Heart left ventricle (tissue), 16 donors: ENCODE measurements at regions not wholly inside any gene's neighbourhood (a gene's known extent, or its start where the extent isn't known, plus 50 kb on each side); places are given as distances from the start of the nearest gene placed in this dataset.
A peak's percentile ranks its signal among the peaks of the same experiment; 100 is the strongest.

Experiments used
- ATAC-seq, 4 donors: fragments of 200-7000 bp; cut with Tn5 transposase; one replicate each; pipeline ENCODE4 v1.9.1; 2020 to 2022; ENCODE audit warnings: moderate library complexity in 4 of 4, mild to moderate bottlenecking in 3 of 4, moderate number of reproducible peaks in 1 of 4
- DNase-seq, 5 donors: peaks; one replicate each; pipeline ENCODE4 v3.0.0-alpha.2; 2020
- H3K27ac ChIP-seq, 12 donors: fragments of 200-600 bp; sonication (generic) in 4 of 12; one replicate each; pipeline versions ENCODE4 v1.5.0 to v1.8.0; 2016 to 2022; ENCODE audit warnings: mild to moderate bottlenecking in 2 of 12
- H3K27me3 ChIP-seq, 9 donors: fragments of 200-600 bp; sonication (generic) in 2 of 9; one replicate each; pipeline versions ENCODE4 v1.5.1 to v1.8.0; 2016 to 2022; ENCODE audit warnings: mild to moderate bottlenecking in 3 of 9
- H3K36me3 ChIP-seq, 9 donors: fragments of 200-600 bp; sonication (generic) in 2 of 9; one replicate each; pipeline versions ENCODE4 v1.5.0 to v1.8.0; 2018 to 2022; ENCODE audit warnings: mild to moderate bottlenecking in 2 of 9
- H3K4me1 ChIP-seq, 12 donors: fragments of 200-600 bp; sonication (generic) in 4 of 12; one replicate each; pipeline versions ENCODE4 v1.5.0 to v1.8.0; 2016 to 2022; ENCODE audit warnings: mild to moderate bottlenecking in 3 of 12
- H3K4me3 ChIP-seq, 12 donors: fragments of 200-600 bp; sonication (generic) in 4 of 12; one replicate each; pipeline versions ENCODE4 v1.5.0 to v1.8.0; 2017 to 2022; ENCODE audit warnings: mild to moderate bottlenecking in 9 of 12, moderate library complexity in 4 of 12
- H3K9me3 ChIP-seq, 12 donors: fragments of 200-600 bp; sonication (generic) in 4 of 12; one replicate each; pipeline versions ENCODE4 v1.5.0 to v1.8.0; 2016 to 2022; ENCODE audit warnings: mild to moderate bottlenecking in 1 of 12
- POLR2A ChIP-seq, 2 donors: fragments of 450-650 bp; IDR thresholded peaks; one replicate each; pipeline ENCODE4 v1.6.1; 2017; ENCODE audit warnings: antibody characterized with exemption in 2 of 2, mild to moderate bottlenecking in 2 of 2, moderate library complexity in 2 of 2
- WGBS, 4 donors: extraction: QIAGEN DNeasy Blood & Tissue Kit in 2 of 4; methylation state at CpG; one replicate each; pipeline versions ENCODE4 v1.1.5 to v1.1.7; 2013 to 2018; 5-methylcytosine and 5-hydroxymethylcytosine counted together
- intact Hi-C, 10 donors: fragments of 100-400 bp; cut with DNase I; formaldehyde crosslinking; loops; one replicate each; pipeline versions ENCODE4 v1.11.1 to v1.14.2; 2022
- TF ChIP-seq, protein P1 (sequence below), 12 donors: fragments of 200-600 bp; sonication (generic) in 4 of 12; IDR thresholded peaks; one replicate each; pipeline versions ENCODE4 v1.5.0 to v1.8.0; 2018 to 2022; ENCODE audit warnings: antibody characterized with exemption in 12 of 12, mild to moderate bottlenecking in 5 of 12
- donor health status: ischemic (EF 13 %, LVEDD 7.1; RV severe dilation, severe dysfunction).
- donor health status: healthy with polysubstance abuse.
- donor health status: DM: no; HTN: yes; CAD: no.
- donor health status: DM: no; HTN: no; CAD: no.
- donor health status: ischemic (EF 25% LVEDD 6.9; RV normal size, moderate dysfunction).
- donor health status: ischemic (EF 25% LVEDD 5.7; RV mildly dilated, moderate dysfunction).
- donor health status: healthy.
- donor health status: DM: yes; HTN: yes; CAD: no.
- donor health status: ischemic (EF 35%, LVEDD 5.7; RV mildly dilated, moderate dysfunction).
- donor health status: nonischemic (EF 11% LVEDD 7.7; RV severe dilation, severe dysfunction).
- donor health status: DM: yes; HTN: yes; CAD: no.
- donor health status: PGD.
- donor health status: ischemic (EF 29% LVEDD 5.4; RV normal size, mild dysfunction).
- donor health status: nonischemic (EF 23%, LVEDD 6.1; RV moderate dilation, normal function).

DNA sequence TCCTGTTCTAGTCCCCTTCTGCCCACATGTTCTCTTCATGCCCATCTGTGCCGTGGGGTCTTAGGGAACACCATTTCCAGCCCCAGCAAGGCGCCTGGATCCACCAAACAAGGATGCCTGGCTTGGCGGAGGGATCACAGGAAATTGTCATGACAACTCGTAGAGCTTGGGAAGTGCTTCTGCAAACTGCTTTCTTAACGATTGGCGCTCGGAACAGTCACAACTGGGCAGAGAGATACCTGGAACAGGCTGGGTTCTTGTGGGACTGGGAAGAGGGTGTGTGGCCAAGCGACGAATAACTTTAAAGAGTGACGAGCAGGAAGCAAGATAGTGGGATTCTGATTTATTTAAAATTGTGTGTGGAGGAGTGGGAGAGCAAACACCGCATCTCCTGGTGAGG, 329.8 kb downstream of the RPS6KC1 start:
- peak overlapping the region in 2 of 12 donors; percentile 21 to 33 for H3K4me3 ChIP-seq
- intact Hi-C loops, result loop anchor here in 5 of 10 donors (1.0 to 10.0 kb wide), 7 partner anchors 94 to 742 kb away; partner anchors contain the start of gene PROX1 (in 2 of the 5)

DNA sequence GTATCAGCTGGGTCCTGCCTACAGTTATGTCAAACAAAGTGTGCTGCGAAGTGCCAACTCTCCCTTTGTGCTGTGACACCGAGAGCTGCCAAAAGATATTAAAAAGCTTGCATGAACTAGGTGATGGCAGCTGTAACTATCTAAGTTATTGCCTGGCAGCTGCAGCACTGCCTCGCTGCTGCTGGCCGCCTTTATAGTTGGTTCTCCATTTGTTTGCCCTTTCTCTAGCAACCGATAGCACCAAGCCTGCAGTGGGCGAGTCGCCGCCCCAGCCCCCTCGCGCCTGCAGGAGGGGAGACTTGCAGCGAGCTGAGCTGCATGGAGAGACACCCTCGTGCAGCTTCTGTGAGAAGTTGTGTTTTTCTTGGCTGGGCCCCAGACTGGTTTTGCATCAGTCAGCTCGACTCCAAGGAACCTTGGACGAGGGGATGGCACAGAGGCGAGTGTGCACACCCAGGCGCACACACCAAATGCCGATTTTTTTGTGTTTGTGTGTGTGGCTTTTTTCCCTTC, 330.6 kb downstream of the RPS6KC1 start:
- no peaks in the 10 kb centered on the region for H3K36me3 ChIP-seq
- DNase-seq (peak in 4 of 5 donors; percentile 37 to 68 (median 50)), ATAC-seq (peak; percentile 90 to 97 (median 95))
- peaks cover 0 to 10% (median 0%) of the 10 kb centered on the region in 12 donors for H3K4me1 ChIP-seq
- H3K9me3 ChIP-seq, result peaks cover 0 to 10% (median 0%) of the 10 kb centered on the region in 12 donors
- peak overlapping the region in 1 of 12 donors; percentile 3 for H3K27ac ChIP-seq
- no peaks in the 10 kb centered on the region for H3K27me3 ChIP-seq
- WGBS, 4 donors, result 21 to 28% (median 25%) methylated on average over 12 to 17 of the region's 17 CpGs
- intact Hi-C loops, result loop anchor here in 5 of 10 donors (1.0 to 10.0 kb wide), 7 partner anchors 93 to 742 kb away; partner anchors contain the start of gene PROX1 (in 2 of the 5)
- peak overlapping the region in 6 of 12 donors; percentile 7 to 36 (median 12) for H3K4me3 ChIP-seq
- TF ChIP-seq POLR2A (IDR thresholded peaks at IDR 0.05), result no peak
- TF ChIP-seq, protein P1, sequence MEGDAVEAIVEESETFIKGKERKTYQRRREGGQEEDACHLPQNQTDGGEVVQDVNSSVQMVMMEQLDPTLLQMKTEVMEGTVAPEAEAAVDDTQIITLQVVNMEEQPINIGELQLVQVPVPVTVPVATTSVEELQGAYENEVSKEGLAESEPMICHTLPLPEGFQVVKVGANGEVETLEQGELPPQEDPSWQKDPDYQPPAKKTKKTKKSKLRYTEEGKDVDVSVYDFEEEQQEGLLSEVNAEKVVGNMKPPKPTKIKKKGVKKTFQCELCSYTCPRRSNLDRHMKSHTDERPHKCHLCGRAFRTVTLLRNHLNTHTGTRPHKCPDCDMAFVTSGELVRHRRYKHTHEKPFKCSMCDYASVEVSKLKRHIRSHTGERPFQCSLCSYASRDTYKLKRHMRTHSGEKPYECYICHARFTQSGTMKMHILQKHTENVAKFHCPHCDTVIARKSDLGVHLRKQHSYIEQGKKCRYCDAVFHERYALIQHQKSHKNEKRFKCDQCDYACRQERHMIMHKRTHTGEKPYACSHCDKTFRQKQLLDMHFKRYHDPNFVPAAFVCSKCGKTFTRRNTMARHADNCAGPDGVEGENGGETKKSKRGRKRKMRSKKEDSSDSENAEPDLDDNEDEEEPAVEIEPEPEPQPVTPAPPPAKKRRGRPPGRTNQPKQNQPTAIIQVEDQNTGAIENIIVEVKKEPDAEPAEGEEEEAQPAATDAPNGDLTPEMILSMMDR (IDR thresholded peaks at IDR 0.05), result no peak

More for the DNA sequence above, 329.8 kb downstream of the RPS6KC1 start:
- H3K27ac ChIP-seq, result no peak overlapping the region
- TF ChIP-seq POLR2A (IDR thresholded peaks at IDR 0.05), result no peak
- TF ChIP-seq, protein P1 (IDR thresholded peaks at IDR 0.05), result no peak
- H3K27me3 ChIP-seq, result no peaks in the 10 kb centered on the region
- no peaks in the 10 kb centered on the region for H3K36me3 ChIP-seq
- WGBS, 4 donors, result 63 to 73% (median 67%) methylated on average over 11 of the region's 11 CpGs
- ATAC-seq (no peak), DNase-seq (no peak)
- peaks cover 0 to 10% (median 0%) of the 10 kb centered on the region in 12 donors for H3K4me1 ChIP-seq
- peaks cover 0 to 10% (median 0%) of the 10 kb centered on the region in 12 donors for H3K9me3 ChIP-seq

DNA sequence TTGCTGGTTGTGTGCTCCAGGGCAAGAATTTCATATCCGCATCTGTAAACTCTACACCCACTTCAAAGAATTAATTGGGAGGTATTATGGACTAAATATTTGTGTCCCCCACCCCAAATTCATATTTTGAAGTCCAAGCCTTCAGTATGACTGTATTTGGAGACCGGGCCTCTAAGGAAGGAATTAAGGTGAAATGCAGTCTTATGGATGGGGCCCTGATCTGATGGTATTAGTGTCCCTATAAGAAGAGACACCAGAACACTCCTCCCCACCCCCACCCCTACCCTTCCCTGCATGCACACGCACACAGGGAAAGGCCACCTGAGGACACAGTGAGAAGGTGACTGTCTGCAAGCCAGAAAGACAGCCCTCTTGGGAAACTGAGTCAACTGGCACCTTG, 332.4 kb downstream of the RPS6KC1 start:
- DNase-seq (no peak), ATAC-seq (no peak)
- H3K4me1 ChIP-seq, result peaks cover 0 to 10% (median 0%) of the 10 kb centered on the region in 12 donors
- no peak overlapping the region for H3K4me3 ChIP-seq
- no peaks in the 10 kb centered on the region for H3K27me3 ChIP-seq
- intact Hi-C loops, result loop anchor here in 4 of 10 donors (5.0 to 10.0 kb wide), 5 partner anchors 91 to 604 kb away; partner anchors contain the start of gene PROX1 (in 1 of the 4)
- 96 to 100% (median 98%) methylated on average over 3 of the region's 3 CpGs for WGBS, 4 donors
- H3K27ac ChIP-seq, result no peak overlapping the region
- H3K36me3 ChIP-seq, result no peaks in the 10 kb centered on the region
- TF ChIP-seq, protein P1 (IDR thresholded peaks at IDR 0.05), result no peak
- no peak for TF ChIP-seq POLR2A (IDR thresholded peaks at IDR 0.05)
- peaks cover 0 to 10% (median 0%) of the 10 kb centered on the region in 12 donors for H3K9me3 ChIP-seq

DNA sequence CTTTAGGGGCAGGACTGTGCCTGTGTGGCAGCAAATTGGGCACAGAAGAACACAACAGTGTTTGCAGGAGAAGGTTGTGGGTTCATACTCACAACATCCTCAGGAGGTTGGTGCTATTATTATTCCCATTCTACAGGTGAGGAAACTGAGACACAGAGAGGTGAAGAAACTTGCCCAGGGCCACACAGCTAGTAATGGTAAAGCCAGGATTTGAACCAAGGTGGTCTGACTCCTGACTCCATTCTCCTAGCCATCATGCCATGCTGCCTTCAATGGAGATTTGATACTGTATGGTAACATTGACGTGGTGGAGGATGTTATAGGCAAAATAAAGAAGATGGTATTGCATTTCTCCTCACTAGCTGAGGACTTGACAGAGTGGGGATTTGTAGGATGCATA, 334.2 kb downstream of the RPS6KC1 start:
- intact Hi-C loops, result loop anchor here in 3 of 10 donors (10.0 kb wide), 3 partner anchors 90 to 150 kb away; no protein-coding TSS in a partner anchor
- H3K27me3 ChIP-seq, result no peaks in the 10 kb centered on the region
- H3K4me1 ChIP-seq, result peaks cover 0 to 10% (median 0%) of the 10 kb centered on the region in 12 donors
- no peak overlapping the region for H3K4me3 ChIP-seq
- WGBS, 4 donors, result 90 to 95% (median 92%) methylated on average over 1 of the region's 1 CpG
- no peak overlapping the region for H3K27ac ChIP-seq
- H3K36me3 ChIP-seq, result no peaks in the 10 kb centered on the region
- DNase-seq, result no peak
- TF ChIP-seq POLR2A (IDR thresholded peaks at IDR 0.05), result no peak
- TF ChIP-seq, protein P1 (IDR thresholded peaks at IDR 0.05), result no peak
- H3K9me3 ChIP-seq, result peaks cover 0 to 6% (median 0%) of the 10 kb centered on the region in 12 donors
- ATAC-seq, result no peak
